Left forelimb (tissue), 1 donor: ENCODE measurements at regions not wholly inside any gene's neighbourhood (a gene's known extent, or its start where the extent isn't known, plus 50 kb on each side); places are given as distances from the start of the nearest gene placed in this dataset.

Experiments used
- DNase-seq: peaks from one replicate; pipeline ENCODE4 v3.0.0-alpha.2; 2018; ENCODE audit warnings: low spot score

GRCh38 chr2:239629926-239630617, 229.3 kb upstream of the HDAC4 start:
- DNase-seq = no peak

DNA sequence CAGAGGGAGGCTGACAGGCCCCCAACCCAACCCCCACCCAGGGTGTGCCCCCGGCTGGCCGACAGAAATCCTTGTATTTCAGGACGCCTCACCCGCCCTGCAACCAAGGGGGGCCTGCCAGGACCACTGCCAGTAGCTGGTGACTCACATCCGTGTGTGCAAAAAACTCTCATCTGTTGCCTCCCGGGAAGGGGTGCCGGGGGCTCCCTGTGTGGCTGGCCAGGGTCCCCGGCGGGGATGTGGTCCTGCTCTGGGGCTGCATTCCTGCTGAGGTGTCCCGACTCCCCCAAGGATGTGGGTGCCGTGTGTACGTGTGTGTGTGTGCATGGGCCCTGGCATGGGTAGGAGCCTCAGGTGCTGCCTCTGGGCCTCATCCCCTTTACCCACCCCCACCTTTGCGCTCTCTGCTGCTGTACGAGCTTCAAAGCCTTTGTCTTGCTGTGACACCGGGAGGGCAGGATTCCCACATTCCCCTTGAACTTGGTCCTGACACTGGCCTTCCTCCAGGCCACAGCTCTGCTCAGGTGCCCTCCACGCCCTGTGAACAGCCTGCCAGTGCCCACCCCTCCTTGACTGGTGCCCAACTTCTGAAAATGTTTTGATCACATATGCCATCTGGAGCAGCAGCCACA, 226.3 kb upstream of the HDAC4 start:
- DNase-seq = no peak

DNA sequence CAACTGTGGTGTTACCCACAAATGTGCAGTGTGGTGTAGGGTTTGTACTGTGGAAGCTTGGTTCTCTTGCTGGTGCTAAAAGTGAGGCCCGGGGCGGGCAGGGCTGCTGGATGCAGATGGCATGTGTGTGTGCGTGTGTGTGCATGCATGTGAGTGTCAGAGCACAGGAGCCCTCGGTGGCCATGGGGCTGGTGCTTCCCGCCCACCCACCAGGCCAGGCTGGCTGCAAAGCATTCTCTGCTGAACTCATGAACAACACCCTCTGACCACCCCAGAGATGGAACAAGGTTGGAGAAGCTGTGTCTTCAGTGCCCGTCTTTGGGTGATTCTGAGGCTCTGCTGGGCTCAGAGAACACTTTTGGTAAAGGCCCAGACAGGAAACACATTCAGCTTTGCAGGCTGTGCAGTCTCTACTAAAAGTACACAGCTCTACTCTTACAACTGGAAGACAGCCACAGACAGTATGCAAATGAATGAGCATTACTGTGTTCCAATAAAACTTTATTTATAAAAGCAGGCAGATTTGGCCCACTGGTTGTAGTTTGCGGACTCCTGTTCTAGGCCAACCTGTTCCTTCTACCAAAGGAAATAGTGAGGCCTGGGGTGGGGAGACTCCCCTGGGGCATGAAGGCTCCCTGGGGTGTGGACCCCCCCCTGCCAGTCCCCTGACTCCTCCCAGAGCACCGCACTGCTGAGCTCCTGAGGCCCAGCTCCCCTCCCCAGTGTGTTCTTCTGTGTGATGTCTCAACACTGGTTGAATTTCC, 225.3 kb upstream of the HDAC4 start:
- no peak for DNase-seq

DNA sequence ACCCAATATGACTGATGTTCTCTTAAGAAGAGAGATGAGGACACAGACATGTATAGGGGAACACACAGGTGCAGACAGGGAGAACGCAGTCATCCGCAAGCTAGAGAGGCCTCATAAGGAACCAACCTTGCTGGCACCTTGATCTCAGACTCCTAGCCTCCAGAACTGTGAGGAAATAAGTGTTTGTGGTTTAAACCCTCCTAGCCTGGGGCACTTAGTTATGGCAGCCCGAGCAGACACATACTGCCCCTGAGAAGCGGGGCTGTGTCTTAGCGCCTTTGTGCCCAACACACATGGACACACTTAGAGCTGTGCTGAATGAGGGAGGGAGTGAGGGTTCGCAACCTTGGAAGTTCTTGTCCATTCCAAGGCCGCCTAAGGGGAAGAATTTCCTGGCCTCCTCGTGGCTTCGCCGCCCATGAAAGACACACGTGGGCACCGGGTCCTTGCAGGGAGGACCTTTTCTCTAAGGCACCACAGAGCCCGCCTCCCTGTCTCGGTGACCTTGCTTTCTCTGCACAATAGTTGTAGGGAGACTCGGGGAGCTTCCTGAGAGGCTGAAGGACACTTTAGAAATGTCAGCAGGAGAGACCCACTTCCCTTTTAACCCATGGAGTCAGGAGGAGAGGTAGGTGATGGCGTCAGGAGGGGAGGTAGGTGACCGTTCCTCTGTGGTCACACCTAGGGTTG, 224.5 kb upstream of the HDAC4 start:
- no peak for DNase-seq

DNA sequence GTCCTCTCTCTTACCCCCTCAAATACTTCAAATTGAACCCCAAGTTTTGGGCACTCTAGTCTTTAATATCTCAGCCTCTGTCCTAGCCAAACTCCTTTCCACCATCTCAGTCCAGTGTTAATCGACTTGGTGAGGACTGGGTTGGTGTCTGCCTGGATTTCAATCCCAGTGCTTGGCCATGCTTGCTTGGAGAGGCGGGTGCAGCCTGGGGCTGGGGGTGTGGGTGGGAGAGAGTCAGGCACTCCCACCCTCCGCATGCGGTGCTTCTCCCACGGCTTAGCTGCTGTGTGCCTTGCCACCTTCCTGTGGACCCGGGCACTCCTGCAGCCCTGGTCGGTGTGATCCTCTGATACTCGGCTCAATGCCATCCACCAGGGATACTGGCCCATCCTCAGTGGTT, 220.8 kb upstream of the HDAC4 start:
- no peak for DNase-seq

GRCh38 chr2:239619369-239619768, 218.5 kb upstream of the HDAC4 start:
- no peak for DNase-seq

- no peak for DNase-seq
These were observed 215.9 kb upstream of the HDAC4 start for GRCh38 chr2:239616729-239617128.

DNA sequence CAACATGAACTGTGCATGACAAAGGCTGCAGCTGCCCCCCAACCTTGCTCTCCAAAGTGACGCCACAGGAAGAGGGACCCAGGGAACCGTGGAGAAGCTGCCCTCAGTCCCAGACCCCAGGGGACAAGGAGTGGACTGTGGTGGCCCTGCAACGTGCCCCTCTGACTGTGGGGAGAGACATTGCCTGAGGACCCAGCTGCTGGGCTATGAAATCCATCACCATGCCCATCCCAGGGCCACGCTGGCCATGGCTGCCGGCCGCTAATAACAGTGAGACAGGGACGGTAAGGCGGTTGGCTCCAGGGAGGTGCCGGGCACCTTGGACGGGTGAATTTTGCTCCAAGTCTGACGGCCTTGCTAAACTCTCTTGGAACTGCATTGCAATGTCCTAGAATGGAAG, 211.3 kb upstream of the HDAC4 start:
- DNase-seq = no peak

DNA sequence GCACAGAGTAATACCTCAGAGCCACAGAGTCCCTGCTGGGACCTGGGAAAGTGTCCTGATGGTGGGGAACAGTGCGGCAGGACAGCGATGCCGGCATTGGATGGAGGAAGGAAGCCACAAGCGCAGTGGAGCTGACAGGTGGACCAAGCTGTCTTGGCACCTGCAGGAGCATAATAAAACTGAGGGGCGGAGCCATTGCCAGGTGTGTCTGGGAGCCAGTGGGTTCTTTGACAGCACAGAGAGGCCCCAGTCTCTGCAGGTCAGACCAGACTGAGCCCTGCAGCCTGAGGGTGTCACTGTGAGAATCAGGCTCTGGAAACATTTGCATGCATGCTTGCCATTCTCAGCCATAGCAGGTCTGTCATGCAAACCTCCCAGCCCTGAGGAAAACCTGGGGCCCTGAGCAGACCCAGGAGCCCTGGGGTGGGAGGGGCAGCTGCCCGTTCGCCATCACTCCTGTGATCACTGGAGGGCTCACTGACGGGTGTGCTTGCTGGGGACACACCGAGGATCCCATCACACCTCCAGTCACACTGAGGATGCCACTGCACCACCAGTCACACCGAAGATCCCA, 210.5 kb upstream of the HDAC4 start:
- DNase-seq = no peak

- DNase-seq = no peak
These were observed 209.8 kb upstream of the HDAC4 start for GRCh38 chr2:239610457-239611221.

DNA sequence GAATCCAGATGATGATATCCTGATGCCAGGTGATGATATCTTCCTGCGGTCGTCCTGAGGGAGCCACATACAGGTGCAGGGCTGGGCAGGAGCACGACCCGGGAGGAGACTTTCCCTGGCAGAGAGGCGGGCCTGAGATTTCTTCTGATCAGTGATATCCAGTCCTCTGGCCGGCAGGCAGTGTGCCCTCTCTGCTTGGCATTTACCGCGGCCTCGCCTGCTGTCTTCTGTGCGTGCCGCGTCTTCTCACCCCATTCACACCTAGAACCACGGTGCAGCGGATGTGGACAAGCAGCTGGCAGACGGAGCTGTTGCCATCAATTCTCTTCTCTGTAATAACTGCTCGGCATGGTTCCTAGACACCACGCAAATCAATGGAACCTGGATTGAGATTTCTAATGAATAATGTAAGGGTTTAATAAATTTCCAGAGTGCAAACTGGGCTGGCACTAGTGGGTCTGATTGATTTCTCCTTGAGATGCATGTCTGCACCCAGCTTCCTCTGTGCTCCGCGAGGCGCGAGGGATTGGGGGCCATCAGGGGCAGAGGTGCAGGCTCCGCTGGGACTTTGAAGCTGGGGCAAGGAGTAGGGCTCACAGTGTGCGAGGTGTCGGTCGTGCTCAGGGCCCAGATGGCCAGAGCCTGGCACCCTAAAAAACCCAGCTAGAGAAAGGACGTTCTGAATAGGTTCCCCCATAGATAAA, 208.9 kb upstream of the HDAC4 start:
- DNase-seq = no peak

GRCh38 chr2:239609162-239609561, 208.3 kb upstream of the HDAC4 start:
- DNase-seq = peak; percentile 64

GRCh38 chr2:239608723-239609122, 207.9 kb upstream of the HDAC4 start:
- no peak for DNase-seq

GRCh38 chr2:239608260-239608659, 207.4 kb upstream of the HDAC4 start:
- DNase-seq = no peak

- DNase-seq = peak; percentile 58
These were observed 206.8 kb upstream of the HDAC4 start for GRCh38 chr2:239607517-239608191.

DNA sequence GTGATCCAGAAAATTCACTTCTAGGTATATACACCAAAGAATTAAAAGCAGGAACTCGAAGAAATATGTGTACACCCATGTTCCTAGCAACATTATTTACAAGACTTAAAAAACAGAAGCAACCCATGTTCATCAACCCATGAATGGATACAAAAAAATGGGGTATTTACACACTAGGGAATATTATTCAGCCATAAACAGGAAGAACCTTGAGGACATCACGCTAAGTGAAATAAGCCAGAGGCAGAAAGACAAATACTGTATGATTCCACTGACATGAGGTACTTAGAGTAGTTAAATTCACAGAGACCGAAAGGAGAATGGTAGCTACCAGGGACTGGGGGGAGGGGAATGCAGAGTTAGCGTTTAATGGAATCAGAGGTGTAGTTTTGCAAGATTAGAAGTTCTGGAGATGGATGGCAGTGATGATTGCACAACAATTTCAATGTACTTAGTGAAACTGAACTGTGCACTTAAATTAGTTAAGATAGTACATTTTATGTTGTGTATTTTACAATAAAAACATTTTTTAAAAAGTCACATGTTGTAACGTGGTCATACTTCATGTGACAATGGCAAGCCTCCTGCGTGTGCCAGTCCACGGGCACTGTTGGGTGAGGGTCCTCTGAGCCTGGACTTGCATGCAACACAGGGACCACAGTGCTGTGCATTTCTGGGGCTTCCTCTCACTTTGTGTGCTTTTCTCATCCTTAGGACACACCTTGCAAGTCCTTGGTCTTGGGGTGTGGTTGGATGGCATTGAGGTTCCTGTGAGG, 206.1 kb upstream of the HDAC4 start:
- no peak for DNase-seq

GRCh38 chr2:239605976-239606375, 205.2 kb upstream of the HDAC4 start:
- DNase-seq = no peak

GRCh38 chr2:239605409-239605808, 204.6 kb upstream of the HDAC4 start:
- DNase-seq = no peak

DNA sequence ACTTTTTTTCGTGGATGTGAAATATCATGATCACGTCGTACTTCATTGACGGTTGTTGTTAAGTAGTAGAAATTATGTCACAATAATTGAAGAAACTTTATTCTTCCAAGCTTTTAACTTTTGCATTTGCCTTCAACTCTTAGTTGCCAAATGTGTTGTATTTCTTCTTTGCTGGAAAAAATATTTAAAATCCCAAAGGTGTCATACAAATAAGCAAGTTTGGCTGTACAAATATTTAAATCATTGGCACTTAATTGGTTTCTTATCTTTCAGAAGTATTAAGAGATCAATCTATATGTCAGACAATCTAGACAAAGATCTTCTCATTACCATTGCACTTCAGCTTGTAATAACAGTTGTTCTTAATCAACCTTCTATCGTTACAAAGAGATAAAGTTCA, 204.0 kb upstream of the HDAC4 start:
- DNase-seq = no peak
